Colonic mucosa (tissue), 4 donors: ENCODE measurements at regions not wholly inside any gene's neighbourhood (a gene's known extent, or its start where the extent isn't known, plus 50 kb on each side); places are given as distances from the start of the nearest gene placed in this dataset.
"Not testable (repeated sequence)": the region's sequence is repeated elsewhere in the genome, so short reads cannot be mapped to it uniquely, and the experiment has no call there.

Experiments
- DNase-seq: peaks from one replicate; pipeline ENCODE4 v3.0.0-alpha.2; 2020
- H3K27ac ChIP-seq: fragments of 200-600 bp; one replicate; pipeline ENCODE4 v1.8.0; 2021
- H3K27me3 ChIP-seq: fragments of 200-600 bp; one replicate; pipeline ENCODE4 v1.8.0; 2021
- H3K36me3 ChIP-seq: fragments of 200-600 bp; one replicate; pipeline ENCODE4 v1.8.0; 2021
- H3K4me1 ChIP-seq: fragments of 200-600 bp; one replicate; pipeline ENCODE4 v1.8.0; 2021; ENCODE audit warnings: mild to moderate bottlenecking
- H3K4me3 ChIP-seq: fragments of 200-600 bp; one replicate; pipeline ENCODE4 v1.8.0; 2021
- H3K9ac ChIP-seq, 2 donors: one replicate each; pipeline ENCODE4 v1.7.0; 2013; ENCODE audit warnings: control low read depth in 2 of 2, low read depth in 2 of 2, low read length in 2 of 2
- H3K9me3 ChIP-seq: fragments of 200-600 bp; one replicate; pipeline ENCODE4 v1.8.0; 2021
- intact Hi-C: fragments of 100-400 bp; cut with DNase I; formaldehyde crosslinking; loops from one replicate; pipeline ENCODE4 v1.14.1; 2022
- TF ChIP-seq, protein P1 (sequence below): fragments of 200-600 bp; IDR thresholded peaks from one replicate; pipeline ENCODE4 v1.8.0; 2022; ENCODE audit warnings: antibody characterized with exemption, mild to moderate bottlenecking
- donor health status: healthy.
- donor health status: DM: no; HTN: no; CAD: no.
- donor health status: DM: no; HTN: no; CAD: no.

DNA sequence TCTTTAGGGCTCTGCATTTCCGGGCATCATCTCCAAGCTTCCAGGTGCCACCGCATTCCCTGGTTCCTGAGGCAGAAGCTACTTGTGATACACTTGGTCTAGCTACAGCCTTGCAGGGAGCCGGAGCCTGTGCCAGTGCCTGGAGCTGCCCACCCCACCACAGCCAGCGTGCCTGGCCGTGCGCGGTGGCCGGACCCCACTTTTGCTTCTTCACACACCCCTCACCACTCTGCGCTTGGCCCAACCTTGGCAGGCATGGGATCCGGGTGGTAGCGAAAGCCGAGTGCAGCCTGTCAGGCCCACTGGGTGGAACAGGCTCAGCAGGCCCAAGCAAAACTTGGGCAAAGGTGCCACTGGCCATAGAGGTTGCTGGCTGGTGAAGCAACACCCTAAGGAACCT lies 823.7 kb downstream of the GLUD2 start:
- Histone ChIP-seq H3K27ac (no peak overlapping the region), H3K4me3 (no peak overlapping the region), H3K4me1 (no peaks in the 10 kb centered on the region), H3K36me3 (no peaks in the 10 kb centered on the region), H3K9ac (no peak overlapping the region), H3K27me3 (no peaks in the 10 kb centered on the region), H3K9me3 (no peaks in the 10 kb centered on the region)
- DNase-seq, result no peak
- intact Hi-C loops, result no loop called here
- TF ChIP-seq, protein P1, sequence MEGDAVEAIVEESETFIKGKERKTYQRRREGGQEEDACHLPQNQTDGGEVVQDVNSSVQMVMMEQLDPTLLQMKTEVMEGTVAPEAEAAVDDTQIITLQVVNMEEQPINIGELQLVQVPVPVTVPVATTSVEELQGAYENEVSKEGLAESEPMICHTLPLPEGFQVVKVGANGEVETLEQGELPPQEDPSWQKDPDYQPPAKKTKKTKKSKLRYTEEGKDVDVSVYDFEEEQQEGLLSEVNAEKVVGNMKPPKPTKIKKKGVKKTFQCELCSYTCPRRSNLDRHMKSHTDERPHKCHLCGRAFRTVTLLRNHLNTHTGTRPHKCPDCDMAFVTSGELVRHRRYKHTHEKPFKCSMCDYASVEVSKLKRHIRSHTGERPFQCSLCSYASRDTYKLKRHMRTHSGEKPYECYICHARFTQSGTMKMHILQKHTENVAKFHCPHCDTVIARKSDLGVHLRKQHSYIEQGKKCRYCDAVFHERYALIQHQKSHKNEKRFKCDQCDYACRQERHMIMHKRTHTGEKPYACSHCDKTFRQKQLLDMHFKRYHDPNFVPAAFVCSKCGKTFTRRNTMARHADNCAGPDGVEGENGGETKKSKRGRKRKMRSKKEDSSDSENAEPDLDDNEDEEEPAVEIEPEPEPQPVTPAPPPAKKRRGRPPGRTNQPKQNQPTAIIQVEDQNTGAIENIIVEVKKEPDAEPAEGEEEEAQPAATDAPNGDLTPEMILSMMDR, result no peak

DNA sequence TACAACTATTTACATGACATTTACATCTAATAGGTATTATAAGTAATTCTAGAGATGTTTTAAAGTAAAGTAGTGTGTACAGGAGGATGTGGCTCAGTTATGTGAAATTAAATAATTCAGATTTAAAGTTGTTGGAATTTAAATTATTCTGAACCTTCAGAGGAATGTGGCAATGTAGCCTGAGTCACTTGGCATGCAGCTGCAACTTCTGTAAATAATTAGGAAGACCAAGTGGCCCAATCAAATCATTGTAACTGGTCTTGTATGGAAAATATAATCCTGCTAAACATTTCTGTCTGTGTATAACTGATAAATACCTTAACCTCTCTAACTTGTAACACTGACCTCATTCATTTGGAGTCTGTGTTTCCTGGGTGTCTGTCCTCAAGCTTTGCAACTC lies 828.9 kb downstream of the GLUD2 start:
- Histone ChIP-seq H3K9ac (no peak overlapping the region), H3K4me3 (no peak overlapping the region), H3K36me3 (no peaks in the 10 kb centered on the region), H3K27ac (no peak overlapping the region), H3K9me3 (no peaks in the 10 kb centered on the region), H3K27me3 (no peaks in the 10 kb centered on the region), H3K4me1 (no peaks in the 10 kb centered on the region)
- TF ChIP-seq, protein P1, result no peak
- intact Hi-C loops, result no loop called here
- no peak for DNase-seq

DNA sequence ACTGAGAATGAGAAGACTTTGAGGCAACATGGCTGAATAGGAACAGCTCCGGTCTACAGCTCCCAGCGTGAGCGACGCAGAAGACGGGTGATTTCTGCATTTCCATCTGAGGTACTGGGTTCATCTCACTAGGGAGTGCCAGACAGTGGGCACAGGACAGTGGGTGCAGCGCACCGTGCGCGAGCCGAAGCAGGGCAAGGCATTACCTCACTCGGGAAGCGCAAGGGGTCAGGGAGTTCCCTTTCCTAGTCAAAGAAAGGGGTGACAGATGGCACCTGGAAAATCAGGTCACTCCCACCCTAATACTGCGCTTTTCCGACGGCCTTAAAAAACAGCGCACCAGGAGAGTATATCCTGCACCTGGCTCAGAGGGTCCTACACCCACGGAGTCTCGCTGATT lies 829.9 kb downstream of the GLUD2 start:
- H3K4me3 ChIP-seq, DNase-seq, H3K27ac ChIP-seq, H3K9ac ChIP-seq, H3K9me3 ChIP-seq, H3K36me3 ChIP-seq, H3K27me3 ChIP-seq, intact Hi-C loops, H3K4me1 ChIP-seq: not testable (repeated sequence)

DNA sequence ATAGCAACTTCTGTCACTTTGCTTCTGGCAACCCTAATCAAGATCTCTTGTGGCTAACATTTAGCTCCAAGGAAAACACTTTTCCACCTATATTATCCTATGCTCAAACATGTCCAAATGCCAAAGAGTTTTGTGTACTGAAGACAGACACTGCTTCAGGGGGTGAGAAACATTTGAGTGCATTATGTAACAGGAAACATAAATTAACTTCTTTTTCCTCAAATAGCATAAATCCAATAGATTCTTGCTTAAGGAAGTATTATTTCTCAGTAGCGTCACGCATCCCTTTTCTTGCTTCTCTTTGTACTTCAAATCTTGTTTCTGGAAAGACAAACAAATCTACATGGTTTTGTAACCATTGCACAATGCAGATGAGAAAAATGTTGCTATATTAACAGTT lies 839.1 kb downstream of the GLUD2 start:
- Histone ChIP-seq H3K36me3 (no peaks in the 10 kb centered on the region), H3K4me3 (no peak overlapping the region), H3K9ac (no peak overlapping the region), H3K27me3 (no peaks in the 10 kb centered on the region), H3K4me1 (no peaks in the 10 kb centered on the region), H3K9me3 (no peaks in the 10 kb centered on the region), H3K27ac (no peak overlapping the region)
- DNase-seq, result no peak
- TF ChIP-seq, protein P1, result no peak
- intact Hi-C loops, result no loop called here

DNA sequence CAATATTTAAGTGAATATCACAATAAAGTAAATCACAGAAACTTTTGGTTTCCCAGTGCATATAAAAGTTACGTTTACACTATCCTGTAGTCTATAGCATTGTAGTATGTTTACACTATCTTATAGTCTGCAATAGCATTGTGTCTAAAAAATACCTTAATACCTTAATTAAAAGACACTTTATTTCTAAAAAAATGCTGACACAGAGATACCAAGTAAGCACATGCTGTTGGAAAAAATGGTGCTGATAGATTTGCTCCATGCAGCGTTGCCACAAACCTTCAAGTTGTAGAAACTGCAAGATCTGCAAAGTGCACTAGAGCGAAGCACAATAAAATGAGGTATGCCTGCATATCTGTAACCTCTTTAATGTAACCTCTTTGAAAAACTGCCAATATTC lies 847.3 kb downstream of the GLUD2 start:
- Histone ChIP-seq H3K4me1 (no peaks in the 10 kb centered on the region), H3K36me3 (no peaks in the 10 kb centered on the region), H3K9ac (no peak overlapping the region), H3K27ac (no peak overlapping the region), H3K27me3 (no peaks in the 10 kb centered on the region), H3K9me3 (no peaks in the 10 kb centered on the region), H3K4me3 (no peak overlapping the region)
- TF ChIP-seq, protein P1, result no peak
- DNase-seq, result no peak
- intact Hi-C loops, result no loop called here

DNA sequence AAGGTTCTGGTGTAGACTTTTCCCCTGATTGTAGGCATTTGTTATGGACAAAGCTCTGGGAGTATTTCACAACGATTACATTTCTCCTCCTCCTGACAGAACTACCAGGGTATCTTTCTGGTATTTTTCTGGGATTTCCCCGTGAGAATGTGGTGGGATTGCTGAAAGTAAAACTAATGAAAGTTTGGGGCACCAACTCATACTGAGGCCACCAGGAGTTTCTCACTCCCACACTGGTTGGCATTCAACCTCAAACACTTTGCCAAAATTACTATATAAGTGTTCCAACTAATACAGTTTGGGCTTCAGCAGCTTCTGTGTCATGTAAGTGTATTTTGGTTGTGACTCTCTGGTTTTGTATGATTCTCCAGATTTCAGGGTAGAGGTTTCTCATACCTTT lies 855.1 kb downstream of the GLUD2 start:
- intact Hi-C loops, result no loop called here
- Histone ChIP-seq H3K9me3 (no peaks in the 10 kb centered on the region), H3K4me3 (no peak overlapping the region), H3K27me3 (no peaks in the 10 kb centered on the region), H3K27ac (no peak overlapping the region), H3K4me1 (no peaks in the 10 kb centered on the region), H3K9ac (no peak overlapping the region), H3K36me3 (no peaks in the 10 kb centered on the region)
- no peak for DNase-seq
- TF ChIP-seq, protein P1, result no peak
